K562 (cell line): ENCODE measurements at regions not wholly inside any gene's neighbourhood (a gene's known extent, or its start where the extent isn't known, plus 50 kb on each side); places are given as distances from the start of the nearest gene placed in this dataset.
A peak's percentile ranks its signal among the peaks of the same experiment; 100 is the strongest.

Experiments
- ATAC-seq: fragments of 200-7000 bp; cut with Tn5 transposase; 3 replicates; pipeline ENCODE4 v1.9.1; 2020; ENCODE audit warnings: moderate library complexity
- BruUV-seq: library from RNA; stranded (reverse); fragments of 400-500 nt; replicated peaks from 2 replicates; lab custom pipeline; 2021; lab: Mats Ljungman, UMichigan
- CTCF ChIA-PET: fragments of 300-600 bp; formaldehyde crosslinking; extraction: SDS; loops from one replicate; lab custom pipeline; 2021; ENCODE audit warnings: low intra/inter-chr PET ratio; lab: Yijun Ruan, JAX
- POLR2A ChIA-PET: fragments of 300-600, 350-650 bp; sonication (Branson Sonifier 250); formaldehyde crosslinking; extraction: SDS; loops from one replicate; lab custom pipeline; 2021; ENCODE audit warnings: antibody characterized with exemption, inconsistent platforms; lab: Yijun Ruan, JAX
- DNase-seq, 4 experiments: peaks; one replicate each; pipeline versions ENCODE4 v3.0.0 to v3.0.0-alpha.2; 2011 to 2018; ENCODE audit warnings: low spot score in 3 of 4, mixed read lengths in 3 of 4; ENCODE audit errors: extremely low read depth in 1 of 4
- FAIRE-seq: peaks from 2 replicates; lab custom pipeline; 2011; peaks lifted over from hg19 to GRCh38; lab: Jason Lieb, UNC
- H2AFZ ChIP-seq: 2 replicates; pipeline ENCODE4 v1.6.0; 2011; ENCODE audit warnings: low read depth, low read length, control low read depth, inconsistent platforms
- H3K27ac ChIP-seq: fragments of 200-600 bp; 3 replicates; pipeline ENCODE4 v1.8.0; 2011; ENCODE audit warnings: low read depth, mild to moderate bottlenecking, control low read depth, inconsistent platforms, low read length, moderate library complexity, mixed read lengths; ENCODE audit errors: extremely low read depth
- H3K27me3 ChIP-seq, 2 experiments: fragments of 300-600 bp in 1 of 2; 2 replicates in 1 of 2; 3 replicates in 1 of 2; pipeline versions ENCODE4 v1.6.0 to v1.8.0; 2011; ENCODE audit warnings: inconsistent platforms in 2 of 2, low read length in 2 of 2, mild to moderate bottlenecking in 1 of 2, mixed read lengths in 1 of 2, moderate library complexity in 1 of 2; ENCODE audit not compliant: control insufficient read depth in 2 of 2, insufficient read depth in 2 of 2
- H3K36me3 ChIP-seq: fragments of 300-600 bp; 3 replicates; pipeline ENCODE4 v1.8.0; 2011; ENCODE audit warnings: mild to moderate bottlenecking, low read length, inconsistent platforms; ENCODE audit not compliant: control insufficient read depth, insufficient read depth
- H3K4me1 ChIP-seq, 2 experiments: fragments of 200-600 bp in 1 of 2; replicated peaks in 1 of 2; 2 replicates in 1 of 2; 3 replicates in 1 of 2; pipeline versions ENCODE4 v1.5.1 to v1.8.0; 2011; ENCODE audit warnings: inconsistent platforms in 2 of 2, low read length in 2 of 2, mild to moderate bottlenecking in 1 of 2, mixed read lengths in 1 of 2, moderate library complexity in 1 of 2; ENCODE audit not compliant: control insufficient read depth in 2 of 2, insufficient read depth in 2 of 2
- H3K4me2 ChIP-seq: 2 replicates; pipeline ENCODE4 v1.6.1; 2011; ENCODE audit warnings: low read length, control low read depth, inconsistent platforms, mixed read lengths; ENCODE audit not compliant: insufficient read depth
- H3K4me3 ChIP-seq: fragments of 200-600 bp; sonication (generic), shearing (Covaris generic); 2 replicates; pipeline ENCODE4 v1.5.1; 2016; ENCODE audit warnings: control low read depth, inconsistent platforms
- H3K79me2 ChIP-seq: fragments of 200-600 bp; 3 replicates; pipeline ENCODE4 v1.8.0; 2011; ENCODE audit warnings: low read length, inconsistent platforms; ENCODE audit not compliant: control insufficient read depth, insufficient read depth
- H3K9ac ChIP-seq, 2 experiments: 2 replicates each; pipeline versions ENCODE4 v1.6.0 to v1.6.1; 2011; ENCODE audit warnings: low read depth in 2 of 2, low read length in 2 of 2, control low read depth in 1 of 2, inconsistent platforms in 1 of 2, mild to moderate bottlenecking in 1 of 2, mixed read lengths in 1 of 2; ENCODE audit not compliant: insufficient read depth in 1 of 2
- H3K9me1 ChIP-seq: one replicate; pipeline ENCODE4 v1.6.0; 2011; ENCODE audit warnings: inconsistent platforms, mild to moderate bottlenecking, low read length, moderate library complexity; ENCODE audit not compliant: control insufficient read depth, insufficient read depth
- H3K9me3 ChIP-seq: replicated peaks from 2 replicates; pipeline ENCODE4 v1.5.1; 2011; ENCODE audit warnings: low read depth, low read length, inconsistent platforms; ENCODE audit not compliant: control insufficient read depth, insufficient read depth
- H4K20me1 ChIP-seq: replicated peaks from 2 replicates; pipeline ENCODE4 v1.6.1; 2011; ENCODE audit warnings: low read length, inconsistent platforms, mixed read lengths; ENCODE audit not compliant: control insufficient read depth, insufficient read depth
- CAMTA2 ChIP-seq: fragments of 250-450 bp; sonication (Bioruptor Pico); conservative IDR thresholded peaks from 2 replicates; pipeline ENCODE4 v1.5.1; 2022
- CBFA2T3 ChIP-seq: fragments of 450-650 bp; IDR thresholded peaks from 2 replicates; pipeline ENCODE4 v1.6.1; 2017
- CHD1 ChIP-seq: fragments of 200-600 bp; sonication (generic); IDR thresholded peaks from one replicate; pipeline ENCODE4 v1.6.1; 2012; ENCODE audit warnings: mild to moderate bottlenecking, moderate library complexity, low read length, inconsistent platforms
- CHD2 ChIP-seq: IDR thresholded peaks from 2 replicates; pipeline ENCODE4 v1.6.1; 2011; ENCODE audit warnings: low read depth, low read length
- ESRRA ChIP-seq: fragments of 450-650 bp; IDR thresholded peaks from 2 replicates; pipeline ENCODE4 v1.6.1; 2014; ENCODE audit warnings: low read depth, mild to moderate bottlenecking, moderate library complexity, borderline replicate concordance
- GTF2F1 ChIP-seq: IDR thresholded peaks from 2 replicates; pipeline ENCODE4 v1.6.1; 2011; ENCODE audit warnings: low read depth, low read length, improper control_type of control experiment
- HOXB6 ChIP-seq: fragments of 250-450 bp; sonication (Bioruptor Pico); IDR thresholded peaks from 2 replicates; pipeline ENCODE4 v1.5.1; 2022; ENCODE audit warnings: mild to moderate bottlenecking, borderline replicate concordance
- POLR2G ChIP-seq: fragments of 200-400 bp; formaldehyde crosslinking; IDR thresholded peaks from 2 replicates; pipeline ENCODE4 v1.6.1; 2017; ENCODE audit warnings: low read depth, mild to moderate bottlenecking, antibody characterized with exemption, low read length, moderate library complexity
- RBM22 ChIP-seq: fragments of 200-400 bp; formaldehyde crosslinking; IDR thresholded peaks from 2 replicates; pipeline ENCODE4 v1.6.1; 2018; ENCODE audit warnings: low read length, low read depth; ENCODE audit not compliant: poor library complexity, severe bottlenecking
- RBM39 ChIP-seq: fragments of 200-400 bp; formaldehyde crosslinking; optimal IDR thresholded peaks from 2 replicates; pipeline ENCODE3; 2018; ENCODE audit warnings: low read depth, low read length
- RUNX1 ChIP-seq: sonication (generic); IDR thresholded peaks from 2 replicates; pipeline ENCODE4 v1.6.1; 2016; ENCODE audit warnings: antibody characterized with exemption, low read depth
- SRSF3 ChIP-seq: fragments of 200-400 bp; formaldehyde crosslinking; IDR thresholded peaks from 2 replicates; pipeline ENCODE4 v1.6.1; 2016; ENCODE audit warnings: mild to moderate bottlenecking, low read length, moderate library complexity; ENCODE audit not compliant: insufficient read depth
- ZC3H11A ChIP-seq: IDR thresholded peaks from 2 replicates; pipeline ENCODE4 v1.6.1; 2012; ENCODE audit warnings: low read depth, low read length, improper control_type of control experiment
- ZNF232 ChIP-seq: sonication (generic); formaldehyde crosslinking; IDR thresholded peaks from 2 replicates; pipeline ENCODE4 v1.8.0; 2022; ENCODE audit warnings: mild to moderate bottlenecking, missing genetic modification reagents
- ZNF431 ChIP-seq: sonication (generic); formaldehyde crosslinking; IDR thresholded peaks from 2 replicates; pipeline ENCODE4 v1.8.0; 2022; ENCODE audit warnings: mild to moderate bottlenecking, missing genetic modification reagents
- ZNF707 ChIP-seq: fragments of 250-450 bp; sonication (Bioruptor Pico); conservative IDR thresholded peaks from 2 replicates; pipeline ENCODE4 v1.8.0; 2022; ENCODE audit warnings: inconsistent platforms, mild to moderate bottlenecking, moderate library complexity
- WGBS: fragments of 100-300 bp; shearing (Covaris generic); methylation state at CpG from one replicate; pipeline ENCODE4 v1.1.6; 2016; ENCODE audit warnings: low coverage, mixed read lengths; ENCODE audit not compliant: insufficient coverage; ENCODE audit errors: missing lambda C conversion rate; 5-methylcytosine and 5-hydroxymethylcytosine counted together
- in situ Hi-C: fragments of 300-500 bp; cut with MboI; formaldehyde crosslinking; loops from 4 replicates; pipeline ENCODE4 v1.15.0; 2018; ENCODE audit warnings: inconsistent platforms, mixed read lengths
- intact Hi-C: fragments of 100-400 bp; cut with micrococcal nuclease; formaldehyde crosslinking; loops from 2 replicates; pipeline ENCODE4 v1.14.2; 2022
- TF ChIP-seq, protein P1 (sequence below): fragments of 450-650 bp; formaldehyde crosslinking; IDR thresholded peaks from 2 replicates; pipeline ENCODE4 v1.4.0; 2020; ENCODE audit warnings: mild to moderate bottlenecking, moderate library complexity

DNA sequence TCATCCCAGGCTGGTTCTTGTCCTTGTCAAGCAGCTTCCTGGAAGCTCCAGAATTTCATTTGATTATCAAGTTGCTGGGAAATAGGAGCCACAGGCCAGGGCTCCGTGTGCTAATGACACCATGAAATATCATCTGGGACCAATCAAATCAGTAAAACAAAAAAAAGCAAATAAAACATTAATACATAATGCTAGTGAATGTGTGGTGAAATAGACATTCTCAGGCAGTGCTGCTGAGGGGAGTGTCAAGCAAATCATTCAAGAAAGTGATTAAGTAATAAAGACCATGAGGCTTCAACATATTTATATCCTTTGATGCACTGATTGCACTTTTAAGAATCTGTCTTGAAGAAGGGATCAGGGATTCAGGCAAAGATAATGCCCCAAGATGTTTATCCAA is 213.7 kb downstream of the MATN1 start (continued):
- TF ChIP-seq RBM39 = peak; percentile 39

- no peak for TF ChIP-seq ZNF431 (CRISPR knock-in tag)
- H4K20me1 ChIP-seq = no peaks in the 10 kb centered on the region
- no peaks in the 10 kb centered on the region for H3K36me3 ChIP-seq
- H3K4me1 ChIP-seq = no peaks in the 10 kb centered on the region
- no peaks in the 10 kb centered on the region for H3K9me1 ChIP-seq
- in situ Hi-C loops (no loop called here), intact Hi-C loops (no loop called here)
- ATAC-seq = no peak
- H3K9ac ChIP-seq = no peak overlapping the region
- H3K9me3 ChIP-seq = no peaks in the 10 kb centered on the region
- no peak overlapping the region for H2AFZ ChIP-seq
- peaks cover 0 to 27% of the 10 kb centered on the region in 2 experiments; a peak in 2 of 5 replicates for H3K27me3 ChIP-seq
- CTCF ChIA-PET = no interaction called here
- no peak overlapping the region for H3K27ac ChIP-seq
- no peak for DNase-seq
- no peak for FAIRE-seq
- POLR2A ChIA-PET = no interaction called here
- no peaks in the 10 kb centered on the region for H3K79me2 ChIP-seq
- no peak overlapping the region for H3K4me3 ChIP-seq
- no peak overlapping the region for H3K4me2 ChIP-seq
- WGBS = 1% methylated on average over 12 of the region's 12 CpGs
- BruUV-seq = no TSS peak
These were observed 214.8 kb downstream of the MATN1 start for GRCh38 chr1:30508611-30509010.

- H3K4me2 ChIP-seq = no peak overlapping the region
- no peak for ATAC-seq
- no peak overlapping the region for H3K9ac ChIP-seq
- 0% methylated on average over 3 of the region's 3 CpGs for WGBS
- no peak overlapping the region for H3K27ac ChIP-seq
- BruUV-seq = no TSS peak
- no peak overlapping the region for H3K4me3 ChIP-seq
- no peak overlapping the region for H2AFZ ChIP-seq
- no peaks in the 10 kb centered on the region for H3K9me1 ChIP-seq
- intact Hi-C loops (no loop called here), in situ Hi-C loops (no loop called here)
- no peak for FAIRE-seq
- H3K27me3 ChIP-seq = peaks cover 0 to 22% of the 10 kb centered on the region in 2 experiments; a peak in 3 of 5 replicates
- no peaks in the 10 kb centered on the region for H3K9me3 ChIP-seq
- no peak for DNase-seq
- POLR2A ChIA-PET = no interaction called here
- H3K4me1 ChIP-seq = no peaks in the 10 kb centered on the region
- CTCF ChIA-PET = no interaction called here
- no peaks in the 10 kb centered on the region for H4K20me1 ChIP-seq
- no peaks in the 10 kb centered on the region for H3K79me2 ChIP-seq
- no peaks in the 10 kb centered on the region for H3K36me3 ChIP-seq
- TF ChIP-seq POLR2G (no peak), CAMTA2 (CRISPR knock-in tag) (no peak), CBFA2T3 (no peak), RBM22 (no peak), GTF2F1 (no peak), CHD1 (no peak), ESRRA (no peak), ZNF232 (no peak), ZC3H11A (no peak), CHD2 (no peak), HOXB6 (no peak), SRSF3 (no peak), RUNX1 (no peak), ZNF707 (CRISPR knock-in tag) (no peak)
- TF ChIP-seq, protein P1, sequence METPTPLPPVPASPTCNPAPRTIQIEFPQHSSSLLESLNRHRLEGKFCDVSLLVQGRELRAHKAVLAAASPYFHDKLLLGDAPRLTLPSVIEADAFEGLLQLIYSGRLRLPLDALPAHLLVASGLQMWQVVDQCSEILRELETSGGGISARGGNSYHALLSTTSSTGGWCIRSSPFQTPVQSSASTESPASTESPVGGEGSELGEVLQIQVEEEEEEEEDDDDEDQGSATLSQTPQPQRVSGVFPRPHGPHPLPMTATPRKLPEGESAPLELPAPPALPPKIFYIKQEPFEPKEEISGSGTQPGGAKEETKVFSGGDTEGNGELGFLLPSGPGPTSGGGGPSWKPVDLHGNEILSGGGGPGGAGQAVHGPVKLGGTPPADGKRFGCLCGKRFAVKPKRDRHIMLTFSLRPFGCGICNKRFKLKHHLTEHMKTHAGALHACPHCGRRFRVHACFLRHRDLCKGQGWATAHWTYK (CRISPR knock-in tag) = no peak
These were observed 215.3 kb downstream of the MATN1 start for GRCh38 chr1:30508175-30508448.
